ENCODE measurements at regions not wholly inside any gene's neighbourhood (a gene's known extent, or its start where the extent isn't known, plus 50 kb on each side); places are given as distances from the start of the nearest gene placed in this dataset.

DNA sequence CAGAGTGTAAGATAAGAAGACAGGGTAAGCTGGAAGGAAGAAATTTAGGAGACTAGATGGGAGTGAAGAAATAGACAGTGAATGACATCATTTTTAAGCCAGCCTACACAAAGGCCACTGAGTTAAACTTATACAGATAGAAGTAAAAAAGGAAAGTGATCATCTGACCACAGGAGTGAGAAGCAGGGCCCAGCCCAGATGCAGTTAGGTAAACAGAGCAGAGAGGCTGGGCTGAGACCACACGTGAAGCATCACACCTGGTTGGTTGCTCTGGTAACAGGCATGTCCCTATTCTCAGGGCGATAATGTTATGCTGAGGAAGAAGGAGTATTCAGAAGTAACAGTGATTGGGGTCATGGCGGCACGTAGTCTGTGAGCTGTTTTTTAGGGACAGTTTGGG lies 1079.4 kb downstream of the AACS start:
- WGBS, 2 experiments (ENCODE audit: low coverage in 1 of 2, low lambda C conversion rate in 2 of 2, missing lambda C conversion rate in 2 of 2), result 36 to 43% methylated on average over 4 of the region's 4 CpGs
- in situ Hi-C loops (cut with MboI), result no loop called here

DNA sequence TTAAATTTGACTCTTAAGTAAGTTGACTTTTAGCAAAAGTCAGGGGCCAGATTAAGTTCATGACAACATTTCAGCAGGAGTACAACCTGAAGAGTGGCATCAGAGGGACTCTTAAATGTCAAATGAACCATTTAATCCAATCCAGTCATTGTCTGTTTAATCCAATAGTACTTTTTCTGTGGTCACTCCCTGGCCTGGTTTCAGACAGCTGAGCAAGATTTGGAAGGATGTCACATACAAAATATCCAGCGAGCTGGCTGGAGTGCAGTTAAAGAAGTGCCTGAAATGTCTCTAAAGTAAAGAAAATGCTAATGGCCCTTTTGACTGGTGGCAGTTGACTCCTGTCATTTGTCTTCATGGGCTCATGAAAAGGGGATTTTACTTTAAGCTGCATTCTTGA lies 1082.1 kb downstream of the AACS start:
- no peaks in the 10 kb centered on the region for H3K9me2 ChIP-seq (ENCODE audit: insufficient read depth)
- 0 to 3% methylated on average over 1 of the region's 1 CpG for whole genome bisulfite sequencing, 2 experiments (ENCODE audit: low coverage in 1 of 2, low lambda C conversion rate in 2 of 2, missing lambda C conversion rate in 2 of 2)
- no peak for DNase-seq
- H3K4me3 ChIP-seq, result no peak overlapping the region
- no peak overlapping the region for H3K4me2 ChIP-seq (ENCODE audit: unreplicated experiment)
- no peaks in the 10 kb centered on the region for H3K27me3 ChIP-seq (replicated peaks; ENCODE audit: insufficient read depth)
- H3F3A ChIP-seq (ENCODE audit: insufficient read depth), result no peaks in the 10 kb centered on the region
- no peaks in the 10 kb centered on the region for H3K79me2 ChIP-seq (ENCODE audit: insufficient read depth)
- in situ Hi-C loops (cut with MboI), result no loop called here
- no peaks in the 10 kb centered on the region for H3K4me1 ChIP-seq (ENCODE audit: insufficient read depth)
- no peaks in the 10 kb centered on the region for H3K9me3 ChIP-seq (ENCODE audit: low read depth)
- H2AFZ ChIP-seq, result no peak overlapping the region
- no peaks in the 10 kb centered on the region for H3K36me3 ChIP-seq (ENCODE audit: low read depth)
- H3K27ac ChIP-seq, result no peak overlapping the region
- TF ChIP-seq EZH2 (IDR thresholded peaks at IDR 0.05; ENCODE audit: insufficient read depth, poor library complexity, severe bottlenecking) (no peak), EZH2phosphoT487 (IDR thresholded peaks at IDR 0.05; ENCODE audit: insufficient read depth, low read depth) (no peak)
- no peak overlapping the region for H3K9ac ChIP-seq
- no peaks in the 10 kb centered on the region for H4K20me1 ChIP-seq (ENCODE audit: insufficient read depth)

More for the DNA sequence above, 1079.4 kb downstream of the AACS start:
- Histone ChIP-seq H2AFZ (no peak overlapping the region), H3K36me3 (ENCODE audit: low read depth) (no peaks in the 10 kb centered on the region), H3F3A (ENCODE audit: insufficient read depth) (no peaks in the 10 kb centered on the region), H3K4me1 (ENCODE audit: insufficient read depth) (no peaks in the 10 kb centered on the region), H3K9me2 (ENCODE audit: insufficient read depth) (no peaks in the 10 kb centered on the region), H3K9me3 (ENCODE audit: low read depth) (no peaks in the 10 kb centered on the region), H3K27me3 (replicated peaks; ENCODE audit: insufficient read depth) (no peaks in the 10 kb centered on the region), H3K79me2 (ENCODE audit: insufficient read depth) (no peaks in the 10 kb centered on the region), H3K9ac (no peak overlapping the region), H3K4me3 (no peak overlapping the region), H3K27ac (no peak overlapping the region), H3K4me2 (ENCODE audit: unreplicated experiment) (no peak overlapping the region), H4K20me1 (ENCODE audit: insufficient read depth) (no peaks in the 10 kb centered on the region)
- no peak for DNase-seq
- no peak for TF ChIP-seq EZH2phosphoT487 (IDR thresholded peaks at IDR 0.05; ENCODE audit: insufficient read depth, low read depth)
- no peak for TF ChIP-seq EZH2 (IDR thresholded peaks at IDR 0.05; ENCODE audit: insufficient read depth, poor library complexity, severe bottlenecking)

DNA sequence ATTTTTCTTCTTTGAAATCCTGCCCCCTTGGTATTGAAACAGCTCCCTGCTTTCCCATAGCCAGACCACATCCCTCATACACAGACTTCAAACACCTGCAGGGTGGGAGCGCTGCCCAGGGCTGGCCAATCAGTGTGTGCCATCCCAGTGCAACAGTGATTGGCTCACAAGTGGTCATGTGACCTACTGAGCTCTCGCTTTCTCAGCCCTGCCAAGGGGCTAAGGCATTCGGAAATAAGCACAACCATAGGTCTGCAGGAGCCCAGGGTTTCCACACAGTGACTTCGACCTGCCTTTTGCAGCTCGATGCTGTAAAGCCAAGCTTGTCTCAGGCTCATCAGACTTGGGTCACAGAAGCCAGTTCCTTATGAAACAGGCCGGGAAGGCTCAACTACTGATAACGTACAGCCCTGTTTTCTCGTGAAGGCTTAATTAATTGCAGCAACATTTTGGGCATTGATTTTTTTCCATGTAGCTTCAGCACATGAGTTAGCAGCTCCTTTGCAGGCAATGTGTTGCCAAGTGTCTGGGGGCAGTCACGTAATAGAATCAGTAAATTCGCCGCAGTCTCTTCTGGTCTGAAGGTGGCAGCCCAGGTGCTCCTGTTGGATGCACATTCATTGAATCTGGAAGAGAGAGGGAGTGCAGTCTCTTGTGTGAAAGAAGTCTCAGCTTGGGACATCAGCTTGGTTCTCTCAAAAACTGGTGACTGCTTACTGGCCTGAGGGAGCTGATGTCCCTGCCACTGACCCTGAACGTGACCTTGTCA lies 1091.8 kb downstream of the AACS start:
- Histone ChIP-seq H3K4me3 (no peak overlapping the region), H3K79me2 (ENCODE audit: insufficient read depth) (no peaks in the 10 kb centered on the region)

DNA sequence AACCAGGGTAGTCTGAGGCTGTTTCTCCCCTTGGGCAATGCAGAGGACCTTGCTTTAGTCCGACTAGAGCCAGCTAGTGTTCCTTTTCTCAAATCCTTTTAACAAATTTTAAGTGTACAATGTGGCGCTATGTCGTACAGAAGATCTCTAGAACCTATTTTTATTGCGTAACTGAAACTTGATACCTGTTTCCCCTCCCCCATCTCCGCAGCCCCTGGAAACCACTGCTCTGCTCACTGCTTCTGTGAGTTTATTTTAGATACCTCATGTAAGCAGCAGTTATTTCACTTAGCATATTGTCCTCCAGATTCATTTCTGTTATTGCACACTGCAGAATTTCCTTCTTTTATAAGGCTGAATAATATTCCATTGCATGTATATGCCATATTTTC lies 1092.3 kb downstream of the AACS start:
- 57 to 60% methylated on average over 5 of the region's 5 CpGs for WGBS, 2 experiments (ENCODE audit: low coverage in 1 of 2, low lambda C conversion rate in 2 of 2, missing lambda C conversion rate in 2 of 2)
- DNase-seq, result no peak
- no peak for TF ChIP-seq EZH2phosphoT487 (IDR thresholded peaks at IDR 0.05; ENCODE audit: insufficient read depth, low read depth)
- no peak for TF ChIP-seq EZH2 (IDR thresholded peaks at IDR 0.05; ENCODE audit: insufficient read depth, poor library complexity, severe bottlenecking)
- Histone ChIP-seq H3K4me3 (no peak overlapping the region), H3K79me2 (ENCODE audit: insufficient read depth) (no peaks in the 10 kb centered on the region), H3K27ac (no peak overlapping the region), H3K9me3 (ENCODE audit: low read depth) (no peaks in the 10 kb centered on the region), H3K4me1 (ENCODE audit: insufficient read depth) (no peaks in the 10 kb centered on the region), H3K9me2 (ENCODE audit: insufficient read depth) (no peaks in the 10 kb centered on the region), H3K4me2 (ENCODE audit: unreplicated experiment) (no peak overlapping the region), H3K36me3 (ENCODE audit: low read depth) (no peaks in the 10 kb centered on the region), H4K20me1 (ENCODE audit: insufficient read depth) (no peaks in the 10 kb centered on the region), H3K27me3 (replicated peaks; ENCODE audit: insufficient read depth) (no peaks in the 10 kb centered on the region), H3F3A (ENCODE audit: insufficient read depth) (no peaks in the 10 kb centered on the region), H3K9ac (no peak overlapping the region), H2AFZ (no peak overlapping the region)
- in situ Hi-C loops (cut with MboI), result no loop called here

More for the DNA sequence above, 1091.8 kb downstream of the AACS start:
- DNase-seq, result no peak
- in situ Hi-C loops (cut with MboI), result no loop called here
- Histone ChIP-seq H3K4me2 (ENCODE audit: unreplicated experiment) (no peak overlapping the region), H3K9ac (no peak overlapping the region), H3K36me3 (ENCODE audit: low read depth) (no peaks in the 10 kb centered on the region), H3K4me1 (ENCODE audit: insufficient read depth) (no peaks in the 10 kb centered on the region), H3K27me3 (replicated peaks; ENCODE audit: insufficient read depth) (no peaks in the 10 kb centered on the region), H3F3A (ENCODE audit: insufficient read depth) (no peaks in the 10 kb centered on the region), H4K20me1 (ENCODE audit: insufficient read depth) (no peaks in the 10 kb centered on the region), H3K27ac (no peak overlapping the region), H3K9me3 (ENCODE audit: low read depth) (no peaks in the 10 kb centered on the region), H3K9me2 (ENCODE audit: insufficient read depth) (no peaks in the 10 kb centered on the region), H2AFZ (no peak overlapping the region)
- 3 to 5% methylated on average over 12 of the region's 12 CpGs for WGBS, 2 experiments (ENCODE audit: low coverage in 1 of 2, low lambda C conversion rate in 2 of 2, missing lambda C conversion rate in 2 of 2)
- TF ChIP-seq EZH2phosphoT487 (IDR thresholded peaks at IDR 0.05; ENCODE audit: insufficient read depth, low read depth), result no peak
- no peak for TF ChIP-seq EZH2 (IDR thresholded peaks at IDR 0.05; ENCODE audit: insufficient read depth, poor library complexity, severe bottlenecking)

Measured in GM23248 (cell line).